ENCODE measurements at regions not wholly inside any gene's neighbourhood (a gene's known extent, or its start where the extent isn't known, plus 50 kb on each side); places are given as distances from the start of the nearest gene placed in this dataset.
"Not testable (repeated sequence)": the region's sequence is repeated elsewhere in the genome, so short reads cannot be mapped to it uniquely, and the experiment has no call there.

DNA sequence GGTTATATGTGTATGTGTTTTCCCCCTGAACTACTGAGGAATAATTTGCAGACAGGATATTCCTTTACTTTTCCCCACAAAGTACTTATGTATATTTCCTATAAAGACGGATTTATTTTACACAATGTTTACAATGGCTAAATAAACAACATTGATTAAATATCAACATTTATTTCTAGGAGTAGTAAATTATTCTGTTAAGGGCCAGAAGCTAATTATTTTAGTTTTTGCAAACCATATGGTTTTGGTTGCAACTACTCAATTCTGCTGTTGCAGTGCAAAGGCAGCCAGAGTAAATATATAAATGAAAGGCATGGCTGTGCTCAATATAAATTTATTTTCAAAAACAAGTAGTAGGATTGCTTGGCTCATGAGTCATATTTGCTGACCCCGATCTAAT lies 907.1 kb upstream of the MBL2 start:
- Mint-ChIP-seq H3K4me3 (ENCODE audit: unreplicated experiment) (no peak overlapping the region), H3K27ac (ENCODE audit: unreplicated experiment) (no peak overlapping the region), H3K4me1 (ENCODE audit: unreplicated experiment) (peaks cover 17% of the 10 kb centered on the region), H3K36me3 (ENCODE audit: low read depth, unreplicated experiment) (no peaks in the 10 kb centered on the region), H3K9me3 (ENCODE audit: unreplicated experiment) (no peaks in the 10 kb centered on the region), H3K27me3 (ENCODE audit: unreplicated experiment) (no peaks in the 10 kb centered on the region)
- no peak for DNase-seq (ENCODE audit: low spot score)
- TF ChIP-seq, protein P1, sequence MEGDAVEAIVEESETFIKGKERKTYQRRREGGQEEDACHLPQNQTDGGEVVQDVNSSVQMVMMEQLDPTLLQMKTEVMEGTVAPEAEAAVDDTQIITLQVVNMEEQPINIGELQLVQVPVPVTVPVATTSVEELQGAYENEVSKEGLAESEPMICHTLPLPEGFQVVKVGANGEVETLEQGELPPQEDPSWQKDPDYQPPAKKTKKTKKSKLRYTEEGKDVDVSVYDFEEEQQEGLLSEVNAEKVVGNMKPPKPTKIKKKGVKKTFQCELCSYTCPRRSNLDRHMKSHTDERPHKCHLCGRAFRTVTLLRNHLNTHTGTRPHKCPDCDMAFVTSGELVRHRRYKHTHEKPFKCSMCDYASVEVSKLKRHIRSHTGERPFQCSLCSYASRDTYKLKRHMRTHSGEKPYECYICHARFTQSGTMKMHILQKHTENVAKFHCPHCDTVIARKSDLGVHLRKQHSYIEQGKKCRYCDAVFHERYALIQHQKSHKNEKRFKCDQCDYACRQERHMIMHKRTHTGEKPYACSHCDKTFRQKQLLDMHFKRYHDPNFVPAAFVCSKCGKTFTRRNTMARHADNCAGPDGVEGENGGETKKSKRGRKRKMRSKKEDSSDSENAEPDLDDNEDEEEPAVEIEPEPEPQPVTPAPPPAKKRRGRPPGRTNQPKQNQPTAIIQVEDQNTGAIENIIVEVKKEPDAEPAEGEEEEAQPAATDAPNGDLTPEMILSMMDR (IDR thresholded peaks at IDR 0.05; ENCODE audit: unreplicated experiment): no peak

DNA sequence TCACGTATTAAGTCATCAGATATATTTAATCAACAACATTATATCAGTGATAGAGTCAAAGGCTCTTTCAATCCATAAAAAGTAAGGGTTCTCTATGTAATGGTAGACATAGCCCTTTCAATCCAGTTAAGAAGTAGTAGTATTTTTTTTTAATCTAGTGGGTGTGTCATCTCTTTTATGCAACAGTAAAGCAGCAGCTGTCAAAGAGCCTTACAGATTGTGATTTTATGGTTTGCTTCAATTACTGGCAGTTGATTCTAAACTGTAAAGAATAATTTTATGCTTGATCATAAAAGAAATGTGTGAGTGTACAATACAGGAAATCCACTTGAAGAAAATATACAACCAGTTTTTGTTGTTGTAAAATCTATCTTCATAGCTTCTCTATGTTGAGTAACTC lies 902.6 kb upstream of the MBL2 start:
- TF ChIP-seq, protein P1 (IDR thresholded peaks at IDR 0.05; ENCODE audit: unreplicated experiment): no peak
- no peak overlapping the region for H3K27ac Mint-ChIP-seq (ENCODE audit: unreplicated experiment)
- no peaks in the 10 kb centered on the region for H3K36me3 Mint-ChIP-seq (ENCODE audit: low read depth, unreplicated experiment)
- DNase-seq (ENCODE audit: low spot score): no peak
- H3K9me3 Mint-ChIP-seq (ENCODE audit: unreplicated experiment): no peaks in the 10 kb centered on the region
- no peaks in the 10 kb centered on the region for H3K27me3 Mint-ChIP-seq (ENCODE audit: unreplicated experiment)
- peaks cover 17% of the 10 kb centered on the region for H3K4me1 Mint-ChIP-seq (ENCODE audit: unreplicated experiment)
- no peak overlapping the region for H3K4me3 Mint-ChIP-seq (ENCODE audit: unreplicated experiment)

DNA sequence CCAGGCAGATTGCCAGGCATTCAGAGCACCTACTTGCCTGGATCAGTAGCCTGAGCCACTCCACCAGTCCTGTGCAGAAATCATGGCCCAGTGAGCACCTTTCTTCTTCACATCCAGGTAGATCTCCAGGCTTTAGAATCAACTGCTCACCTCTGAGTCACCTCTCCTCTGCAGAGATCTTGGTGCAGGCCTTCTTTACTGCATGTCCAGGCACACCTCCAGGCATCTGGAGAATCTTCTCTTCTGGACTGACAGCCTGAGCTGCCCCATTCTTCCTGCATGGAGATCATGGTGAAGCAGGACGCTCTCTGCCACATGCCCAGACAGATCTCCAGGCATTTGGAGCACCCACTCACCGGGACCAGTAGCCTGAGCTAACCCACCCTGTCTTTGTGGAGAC lies 894.5 kb upstream of the MBL2 start:
- DNase-seq (ENCODE audit: low spot score): no peak
- Mint-ChIP-seq H3K4me3 (ENCODE audit: unreplicated experiment) (no peak overlapping the region), H3K27ac (ENCODE audit: unreplicated experiment) (no peak overlapping the region), H3K36me3 (ENCODE audit: low read depth, unreplicated experiment) (peaks cover 10% of the 10 kb centered on the region), H3K4me1 (ENCODE audit: unreplicated experiment) (peaks cover 4% of the 10 kb centered on the region), H3K9me3 (ENCODE audit: unreplicated experiment) (peaks cover 4% of the 10 kb centered on the region), H3K27me3 (ENCODE audit: unreplicated experiment) (peaks cover 2% of the 10 kb centered on the region)
- TF ChIP-seq, protein P1 (IDR thresholded peaks at IDR 0.05; ENCODE audit: unreplicated experiment): no peak

DNA sequence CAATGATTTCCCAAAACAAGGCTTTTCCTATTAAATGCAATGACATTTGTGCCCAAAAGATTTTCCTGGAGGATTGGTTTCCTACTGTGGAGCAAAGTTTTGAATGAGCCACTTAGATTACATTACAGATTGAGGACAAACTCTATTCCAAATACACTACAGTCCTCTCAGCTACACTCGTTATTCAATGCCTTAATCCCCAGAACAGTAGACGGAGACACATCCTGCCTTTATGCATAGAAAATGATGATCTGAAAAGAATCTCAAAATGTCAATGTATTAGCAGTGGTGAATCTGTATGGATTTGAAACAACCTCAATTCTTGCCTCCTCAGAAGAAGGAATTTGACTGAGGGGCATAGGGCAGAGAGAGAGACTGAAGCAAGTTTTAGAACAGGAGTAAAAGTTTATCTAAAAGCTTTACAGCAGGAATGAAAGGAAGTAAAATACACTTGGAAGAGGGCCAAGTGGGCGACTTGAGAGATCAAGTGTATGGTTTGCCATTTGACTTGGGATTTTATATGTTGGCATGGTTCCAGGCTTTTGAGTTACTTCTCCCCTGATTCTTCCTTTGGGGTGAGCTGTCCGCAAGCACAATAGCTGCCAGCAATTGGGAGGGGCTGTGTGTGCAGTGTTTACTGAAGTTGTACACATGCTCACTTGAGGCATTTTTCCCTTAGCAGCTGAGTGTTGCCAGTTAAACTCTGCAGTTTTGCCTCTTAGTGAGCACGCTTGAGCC lies 891.9 kb upstream of the MBL2 start:
- peak; percentile 5 for DNase-seq (ENCODE audit: low spot score)
- Mint-ChIP-seq H3K4me1 (ENCODE audit: unreplicated experiment) (peaks cover 4% of the 10 kb centered on the region), H3K36me3 (ENCODE audit: low read depth, unreplicated experiment) (peaks cover 10% of the 10 kb centered on the region), H3K9me3 (ENCODE audit: unreplicated experiment) (peaks cover 4% of the 10 kb centered on the region), H3K4me3 (ENCODE audit: unreplicated experiment) (no peak overlapping the region), H3K27ac (ENCODE audit: unreplicated experiment) (peak overlapping the region; percentile 43), H3K27me3 (ENCODE audit: unreplicated experiment) (peaks cover 3% of the 10 kb centered on the region)
- TF ChIP-seq, protein P1 (IDR thresholded peaks at IDR 0.05; ENCODE audit: unreplicated experiment): no peak

DNA sequence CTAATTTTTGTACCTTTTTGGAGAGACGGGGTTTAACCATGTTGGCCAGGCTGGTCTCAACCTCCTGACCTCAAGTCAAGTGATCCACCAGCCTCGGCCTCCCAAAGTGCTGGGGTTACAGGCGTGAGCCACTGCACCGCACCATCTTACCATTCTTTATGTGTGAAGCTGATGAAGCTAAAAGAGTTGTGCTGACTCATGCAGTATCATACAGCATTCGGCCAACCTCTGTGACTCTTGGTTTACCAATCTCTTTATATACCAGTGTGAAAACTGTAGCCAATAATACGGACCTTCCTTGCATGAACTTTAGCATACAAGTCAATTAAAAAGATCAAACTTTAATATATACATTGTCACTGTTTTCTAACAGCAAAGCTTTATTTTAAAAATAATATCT lies 878.2 kb upstream of the MBL2 start:
- TF ChIP-seq, protein P1 (IDR thresholded peaks at IDR 0.05; ENCODE audit: unreplicated experiment): no peak

DNA sequence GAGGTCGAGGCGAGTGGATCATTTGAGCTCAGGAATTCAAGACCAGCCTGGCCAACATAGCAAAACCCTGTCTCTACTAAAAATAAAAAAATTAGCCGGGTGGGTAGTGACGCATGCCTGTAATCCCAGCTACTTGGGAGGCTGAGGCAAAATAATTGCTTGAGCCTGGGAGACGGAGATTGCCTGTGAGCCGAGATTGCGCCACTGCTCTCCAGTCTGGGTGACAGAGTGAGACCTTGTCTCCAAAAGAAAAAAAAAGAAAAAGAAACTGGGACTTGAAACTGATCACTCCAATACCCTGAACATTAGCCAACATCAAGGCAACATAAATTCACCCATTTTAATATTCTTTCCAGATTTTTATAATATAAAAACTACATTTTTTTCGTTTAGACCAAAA lies 874.6 kb upstream of the MBL2 start:
- DNase-seq (ENCODE audit: low spot score); H3K9me3 Mint-ChIP-seq (ENCODE audit: unreplicated experiment); H3K36me3 Mint-ChIP-seq (ENCODE audit: low read depth, unreplicated experiment); H3K4me1 Mint-ChIP-seq (ENCODE audit: unreplicated experiment); H3K27ac Mint-ChIP-seq (ENCODE audit: unreplicated experiment); H3K4me3 Mint-ChIP-seq (ENCODE audit: unreplicated experiment); H3K27me3 Mint-ChIP-seq (ENCODE audit: unreplicated experiment): not testable (repeated sequence)

More for the DNA sequence above, 878.2 kb upstream of the MBL2 start:
- DNase-seq (ENCODE audit: low spot score): no peak
- Mint-ChIP-seq H3K27ac (ENCODE audit: unreplicated experiment) (no peak overlapping the region), H3K4me1 (ENCODE audit: unreplicated experiment) (no peaks in the 10 kb centered on the region), H3K9me3 (ENCODE audit: unreplicated experiment) (no peaks in the 10 kb centered on the region), H3K4me3 (ENCODE audit: unreplicated experiment) (no peak overlapping the region), H3K27me3 (ENCODE audit: unreplicated experiment) (peaks cover 2% of the 10 kb centered on the region), H3K36me3 (ENCODE audit: low read depth, unreplicated experiment) (no peaks in the 10 kb centered on the region)
